ENCODE measurements at regions not wholly inside any gene's neighbourhood (a gene's known extent, or its start where the extent isn't known, plus 50 kb on each side); places are given as distances from the start of the nearest gene placed in this dataset.

DNA sequence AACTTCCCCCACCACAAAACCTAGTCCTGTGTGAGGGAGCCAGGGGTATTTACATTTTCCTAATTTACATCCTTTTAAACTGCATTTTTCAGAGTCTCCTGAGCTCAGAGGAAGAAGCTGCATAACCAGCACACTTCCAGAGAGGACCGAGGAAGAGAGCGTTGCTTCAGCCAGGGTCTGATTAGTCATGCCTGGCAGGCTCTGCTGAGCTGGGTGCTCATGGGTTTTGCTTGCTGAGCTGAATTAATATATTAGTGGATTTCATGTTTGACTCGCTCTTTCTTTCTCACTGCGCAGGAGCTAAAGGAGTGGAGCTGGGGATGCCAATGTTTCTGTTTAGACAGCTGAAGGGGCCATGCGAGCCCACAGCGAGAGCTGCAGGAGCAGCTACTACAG is 539.3 kb upstream of the B3GAT1 start:
- Histone ChIP-seq H3K9me3 (ENCODE audit: low read length) (no peaks in the 10 kb centered on the region), H3K9me2 (ENCODE audit: low read depth, low read length) (no peaks in the 10 kb centered on the region), H4K20me1 (ENCODE audit: insufficient read depth, low read length) (no peaks in the 10 kb centered on the region), H3K27me3 (ENCODE audit: insufficient read depth, low read length) (no peaks in the 10 kb centered on the region), H3K79me2 (ENCODE audit: insufficient read depth, low read length) (no peaks in the 10 kb centered on the region), H2AFZ (ENCODE audit: low read length) (no peak overlapping the region), H3K4me1 (ENCODE audit: insufficient read depth, low read length, severe bottlenecking) (no peaks in the 10 kb centered on the region), H3F3A (ENCODE audit: insufficient read depth, low read length) (no peaks in the 10 kb centered on the region), H3K4me3 (ENCODE audit: low read depth, low read length, poor library complexity, severe bottlenecking) (no peak overlapping the region), H3K9ac (ENCODE audit: low read length) (no peak overlapping the region), H3K27ac (ENCODE audit: low read depth, low read length, poor library complexity, severe bottlenecking) (no peak overlapping the region), H3K36me3 (ENCODE audit: insufficient read depth, low read length) (no peaks in the 10 kb centered on the region), H3K4me2 (ENCODE audit: low read length) (no peak overlapping the region)
- TF ChIP-seq, protein P1, sequence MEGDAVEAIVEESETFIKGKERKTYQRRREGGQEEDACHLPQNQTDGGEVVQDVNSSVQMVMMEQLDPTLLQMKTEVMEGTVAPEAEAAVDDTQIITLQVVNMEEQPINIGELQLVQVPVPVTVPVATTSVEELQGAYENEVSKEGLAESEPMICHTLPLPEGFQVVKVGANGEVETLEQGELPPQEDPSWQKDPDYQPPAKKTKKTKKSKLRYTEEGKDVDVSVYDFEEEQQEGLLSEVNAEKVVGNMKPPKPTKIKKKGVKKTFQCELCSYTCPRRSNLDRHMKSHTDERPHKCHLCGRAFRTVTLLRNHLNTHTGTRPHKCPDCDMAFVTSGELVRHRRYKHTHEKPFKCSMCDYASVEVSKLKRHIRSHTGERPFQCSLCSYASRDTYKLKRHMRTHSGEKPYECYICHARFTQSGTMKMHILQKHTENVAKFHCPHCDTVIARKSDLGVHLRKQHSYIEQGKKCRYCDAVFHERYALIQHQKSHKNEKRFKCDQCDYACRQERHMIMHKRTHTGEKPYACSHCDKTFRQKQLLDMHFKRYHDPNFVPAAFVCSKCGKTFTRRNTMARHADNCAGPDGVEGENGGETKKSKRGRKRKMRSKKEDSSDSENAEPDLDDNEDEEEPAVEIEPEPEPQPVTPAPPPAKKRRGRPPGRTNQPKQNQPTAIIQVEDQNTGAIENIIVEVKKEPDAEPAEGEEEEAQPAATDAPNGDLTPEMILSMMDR (IDR thresholded peaks at IDR 0.05; ENCODE audit: low read length): no peak

DNA sequence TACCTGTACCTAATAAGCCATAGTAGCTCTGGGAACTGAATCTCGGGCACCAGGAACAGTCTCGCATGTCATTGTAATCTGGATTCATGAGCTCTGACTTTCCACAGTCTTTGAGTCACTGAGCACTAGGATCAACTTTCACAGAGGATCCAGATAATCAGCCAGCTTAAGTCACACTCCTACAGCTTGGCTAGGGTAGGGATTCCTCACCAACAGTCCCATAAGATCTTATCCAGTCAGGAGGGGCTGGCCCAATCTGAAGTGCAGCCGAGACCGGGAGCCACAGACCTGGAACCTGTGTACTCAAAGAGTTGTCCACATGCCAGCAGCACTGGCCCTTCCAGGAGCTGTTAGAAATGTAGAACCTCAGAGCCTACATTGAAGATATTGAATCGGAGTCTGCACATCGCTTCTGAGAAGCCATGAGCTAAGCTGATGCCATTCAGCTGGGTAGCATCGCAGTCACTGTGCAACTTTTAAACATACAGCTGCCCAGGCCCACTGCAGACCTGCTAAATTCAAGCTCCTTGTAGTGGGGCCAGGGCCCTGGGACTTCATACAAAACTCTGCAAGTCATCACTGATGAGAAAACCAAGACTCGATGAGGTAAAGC is 538.8 kb upstream of the B3GAT1 start:
- Histone ChIP-seq H3K79me2 (ENCODE audit: insufficient read depth, low read length) (no peaks in the 10 kb centered on the region), H2AFZ (ENCODE audit: low read length) (no peak overlapping the region), H4K20me1 (ENCODE audit: insufficient read depth, low read length) (no peaks in the 10 kb centered on the region), H3K4me1 (ENCODE audit: insufficient read depth, low read length, severe bottlenecking) (no peaks in the 10 kb centered on the region), H3F3A (ENCODE audit: insufficient read depth, low read length) (no peaks in the 10 kb centered on the region), H3K9ac (ENCODE audit: low read length) (no peak overlapping the region), H3K27ac (ENCODE audit: low read depth, low read length, poor library complexity, severe bottlenecking) (no peak overlapping the region), H3K27me3 (ENCODE audit: insufficient read depth, low read length) (no peaks in the 10 kb centered on the region), H3K36me3 (ENCODE audit: insufficient read depth, low read length) (no peaks in the 10 kb centered on the region), H3K9me3 (ENCODE audit: low read length) (no peaks in the 10 kb centered on the region), H3K4me3 (ENCODE audit: low read depth, low read length, poor library complexity, severe bottlenecking) (no peak overlapping the region), H3K4me2 (ENCODE audit: low read length) (no peak overlapping the region), H3K9me2 (ENCODE audit: low read depth, low read length) (no peaks in the 10 kb centered on the region)
- TF ChIP-seq, protein P1 (IDR thresholded peaks at IDR 0.05; ENCODE audit: low read length): no peak
- TF ChIP-seq EZH2 (IDR thresholded peaks at IDR 0.05; ENCODE audit: borderline replicate concordance, low read length): no peak

DNA sequence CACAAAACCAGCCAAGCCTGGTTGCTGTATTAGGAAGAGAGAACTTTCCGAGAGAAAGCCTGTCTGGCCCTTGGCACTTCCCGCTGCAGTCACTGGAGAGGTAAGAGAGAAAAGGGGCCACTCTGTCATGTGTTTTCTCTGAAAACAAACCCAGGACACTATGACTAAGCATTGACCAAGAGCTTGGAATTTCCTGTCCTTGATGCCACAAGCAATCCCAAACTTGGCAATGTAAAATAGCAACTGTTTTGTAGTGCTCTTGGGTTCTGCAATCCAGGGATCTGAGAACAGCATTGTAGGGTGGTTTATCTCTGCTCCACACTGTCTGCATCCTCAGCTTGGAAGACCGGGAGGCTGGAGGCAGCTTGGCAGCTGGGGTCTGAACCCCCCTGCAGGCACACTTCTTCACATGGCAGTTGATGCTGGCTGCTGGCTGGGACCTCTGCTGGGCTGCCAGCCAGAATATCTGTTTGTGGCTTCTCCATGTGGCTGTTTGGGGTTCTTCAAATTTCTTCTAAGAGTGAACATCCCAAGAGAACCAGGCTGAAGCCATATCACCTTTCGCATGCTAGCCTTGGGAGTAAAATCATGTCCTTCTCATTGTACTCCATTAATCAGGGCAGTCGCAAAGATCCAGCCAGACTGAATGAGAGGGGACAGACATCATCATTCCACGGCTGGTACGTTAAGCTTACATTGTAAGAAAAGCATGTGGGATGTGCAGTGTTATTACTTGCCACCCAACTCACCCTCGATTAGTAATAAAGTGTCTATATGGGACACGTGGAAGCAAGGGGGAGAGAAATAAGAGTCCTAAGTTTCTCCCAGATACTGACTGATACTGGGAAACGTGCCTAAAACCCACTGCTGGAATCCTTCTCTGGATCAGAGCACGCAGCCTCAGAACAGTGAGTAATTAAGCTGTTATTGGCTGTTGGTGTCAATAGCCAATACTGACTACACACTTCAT is 537.4 kb upstream of the B3GAT1 start:
- no peaks in the 10 kb centered on the region for H3K27me3 ChIP-seq (ENCODE audit: insufficient read depth, low read length)
- H3K9me3 ChIP-seq (ENCODE audit: low read length): no peaks in the 10 kb centered on the region
- no peak overlapping the region for H2AFZ ChIP-seq (ENCODE audit: low read length)
- H3K4me2 ChIP-seq (ENCODE audit: low read length): no peak overlapping the region
- H3K79me2 ChIP-seq (ENCODE audit: insufficient read depth, low read length): no peaks in the 10 kb centered on the region
- H3K4me3 ChIP-seq (ENCODE audit: low read depth, low read length, poor library complexity, severe bottlenecking): no peak overlapping the region
- H3K36me3 ChIP-seq (ENCODE audit: insufficient read depth, low read length): no peaks in the 10 kb centered on the region
- no peak overlapping the region for H3K9ac ChIP-seq (ENCODE audit: low read length)
- H3K4me1 ChIP-seq (ENCODE audit: insufficient read depth, low read length, severe bottlenecking): no peaks in the 10 kb centered on the region
- TF ChIP-seq EZH2 (IDR thresholded peaks at IDR 0.05; ENCODE audit: borderline replicate concordance, low read length): no peak
- TF ChIP-seq, protein P1 (IDR thresholded peaks at IDR 0.05; ENCODE audit: low read length): no peak
- H3F3A ChIP-seq (ENCODE audit: insufficient read depth, low read length): no peaks in the 10 kb centered on the region
- H3K9me2 ChIP-seq (ENCODE audit: low read depth, low read length): no peaks in the 10 kb centered on the region
- H3K27ac ChIP-seq (ENCODE audit: low read depth, low read length, poor library complexity, severe bottlenecking): no peak overlapping the region
- no peaks in the 10 kb centered on the region for H4K20me1 ChIP-seq (ENCODE audit: insufficient read depth, low read length)

Data from OCI-LY1 (cell line).